ENCODE measurements at regions not wholly inside any gene's neighbourhood (a gene's known extent, or its start where the extent isn't known, plus 50 kb on each side); places are given as distances from the start of the nearest gene placed in this dataset.

- no peak for DNase-seq
Observed at GRCh38 chr7:25759286-25759685, 392.7 kb upstream of the NFE2L3 start.

GRCh38 chr7:25759748-25760147 is 392.2 kb upstream of the NFE2L3 start:
- no peak for DNase-seq

DNA sequence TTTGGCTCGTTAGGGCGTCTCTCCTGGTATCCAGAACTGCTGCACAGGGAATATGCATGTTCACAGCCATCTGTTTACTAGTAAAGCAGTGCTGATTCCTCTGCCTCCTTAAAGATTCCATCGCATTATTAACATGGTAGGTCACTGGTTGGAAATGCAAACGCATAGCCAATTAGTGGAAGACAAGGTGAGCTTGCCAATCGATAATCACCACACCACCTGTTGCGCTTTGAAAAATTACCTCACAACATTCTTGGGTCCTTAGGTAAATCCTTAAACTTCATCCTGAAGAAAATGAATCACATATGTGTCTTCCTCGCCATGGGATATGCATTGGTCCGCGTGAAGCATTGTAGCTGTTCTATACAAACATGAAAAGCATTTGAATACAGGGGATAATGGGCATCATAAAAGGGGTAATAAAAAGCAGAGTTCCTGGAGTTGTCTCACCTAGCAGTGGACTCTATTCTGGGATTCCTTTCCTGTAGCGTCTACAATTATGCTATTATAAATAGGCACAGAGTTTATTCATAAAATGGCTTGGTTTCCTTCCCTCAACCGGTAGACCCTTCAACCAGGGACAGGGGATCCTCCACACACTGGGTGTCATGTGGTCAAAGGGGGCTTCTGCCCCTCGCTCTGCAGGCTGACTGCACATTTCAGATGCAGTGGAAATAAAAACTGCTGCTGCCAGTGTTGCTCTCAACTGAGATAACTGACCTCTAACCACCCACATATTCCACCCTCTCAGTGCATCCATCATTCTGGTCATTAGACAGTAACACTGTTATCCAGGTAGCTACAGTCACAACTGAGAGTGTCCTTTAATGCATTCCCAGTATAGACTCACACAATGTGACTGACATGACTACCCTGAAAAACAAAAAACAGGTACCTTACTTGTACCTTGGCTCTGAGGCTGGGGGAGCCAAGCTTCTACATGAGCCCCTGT is 389.2 kb upstream of the NFE2L3 start:
- no peak for DNase-seq

DNA sequence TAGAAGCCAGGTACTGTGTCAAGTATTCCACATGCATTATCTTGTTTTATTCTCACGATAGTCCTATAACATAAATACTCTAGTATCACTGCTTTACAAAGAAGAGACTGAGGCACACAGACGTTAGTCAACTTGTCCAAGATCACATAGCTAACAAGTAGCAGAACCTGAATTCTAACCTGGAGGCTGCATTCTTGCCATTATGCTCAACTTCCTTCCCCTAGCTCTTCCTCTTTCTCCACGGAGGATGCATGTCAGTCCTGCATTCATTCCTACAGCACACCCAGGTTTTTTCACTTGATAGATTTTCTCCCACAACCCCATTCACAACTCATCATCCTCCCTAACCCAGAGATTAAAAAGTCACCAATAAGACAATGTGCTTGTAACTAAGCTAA is 388.5 kb upstream of the NFE2L3 start:
- no peak for DNase-seq

- DNase-seq = no peak
Observed at GRCh38 chr7:25765110-25765655, 386.8 kb upstream of the NFE2L3 start.

DNA sequence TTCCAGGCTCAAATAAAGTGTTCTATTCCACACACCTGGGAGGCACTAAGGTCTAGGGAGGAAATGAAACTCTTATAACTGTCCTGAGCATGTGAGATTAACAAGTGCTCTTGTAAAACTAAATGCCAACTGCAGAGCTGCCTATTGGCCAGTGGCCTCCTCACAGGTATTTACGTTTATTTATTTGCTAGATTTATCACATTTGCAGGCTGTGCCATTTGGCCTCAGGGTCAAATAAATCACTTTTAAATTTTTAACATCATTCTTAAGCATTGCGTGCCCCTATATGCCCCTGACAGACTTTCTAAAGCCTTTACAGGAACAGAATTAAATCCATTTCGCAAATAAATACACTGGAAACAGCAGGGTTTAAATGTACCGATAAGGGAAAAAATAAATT is 381.8 kb upstream of the NFE2L3 start:
- no peak for DNase-seq

- DNase-seq = no peak
Observed at GRCh38 chr7:25770670-25771069, 381.3 kb upstream of the NFE2L3 start.

GRCh38 chr7:25771491-25771890 is 380.5 kb upstream of the NFE2L3 start:
- no peak for DNase-seq

- no peak for DNase-seq
Observed at GRCh38 chr7:25772802-25773201, 379.2 kb upstream of the NFE2L3 start.

DNA sequence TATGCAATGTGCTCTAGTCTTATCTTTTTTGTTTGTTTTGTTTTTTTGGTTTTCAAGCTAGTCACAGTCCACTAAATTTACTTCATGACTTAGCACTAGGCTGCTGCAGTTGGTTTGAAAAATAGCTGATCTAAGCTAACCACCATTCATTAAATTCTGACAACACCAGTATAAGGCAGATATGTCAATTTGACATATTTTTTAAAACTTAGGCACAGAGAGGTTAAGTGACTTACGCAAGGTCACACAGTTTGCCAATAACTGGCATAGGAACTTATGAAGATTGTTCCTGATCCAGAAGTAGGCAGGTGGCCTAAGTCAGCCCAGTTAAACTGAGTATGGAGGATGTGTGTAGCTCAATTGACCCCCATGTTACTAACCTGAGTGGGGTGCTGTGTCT is 377.3 kb upstream of the NFE2L3 start:
- DNase-seq = no peak

- DNase-seq = no peak
Observed at GRCh38 chr7:25775570-25775969, 376.4 kb upstream of the NFE2L3 start.

GRCh38 chr7:25775999-25776743 is 375.8 kb upstream of the NFE2L3 start:
- no peak for DNase-seq

GRCh38 chr7:25776744-25777123 is 375.3 kb upstream of the NFE2L3 start:
- DNase-seq = no peak

- DNase-seq = peak; percentile 93
Observed at GRCh38 chr7:25777969-25778708, 373.9 kb upstream of the NFE2L3 start.

GRCh38 chr7:25779002-25779546 is 372.9 kb upstream of the NFE2L3 start:
- no peak for DNase-seq

- no peak for DNase-seq
Observed at GRCh38 chr7:25780904-25781303, 371.1 kb upstream of the NFE2L3 start.

- no peak for DNase-seq
Observed at GRCh38 chr7:25781704-25782103, 370.3 kb upstream of the NFE2L3 start.

GRCh38 chr7:25786936-25787335 is 365.1 kb upstream of the NFE2L3 start:
- no peak for DNase-seq

DNA sequence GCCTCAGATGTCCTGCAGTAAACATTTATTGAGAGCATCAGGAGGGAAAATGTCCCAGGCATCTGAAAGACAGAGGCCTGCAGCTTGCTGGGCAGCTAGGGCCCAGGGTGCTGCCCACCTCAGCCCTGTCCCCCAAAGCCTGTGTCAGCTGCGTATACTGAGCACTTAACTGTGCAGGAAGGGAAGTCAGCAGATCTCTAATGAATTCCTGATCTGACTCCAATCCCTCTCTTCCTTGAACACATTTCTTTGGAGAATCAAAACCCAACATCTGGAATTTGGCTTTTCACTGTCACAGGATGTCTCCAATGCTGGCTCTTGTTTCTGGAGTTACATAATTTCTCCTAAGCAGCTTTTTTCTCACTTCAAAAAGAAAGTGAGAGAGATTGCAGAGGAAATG is 364.7 kb upstream of the NFE2L3 start:
- DNase-seq = no peak

- no peak for DNase-seq
Observed at GRCh38 chr7:25788371-25788770, 363.6 kb upstream of the NFE2L3 start.

DNA sequence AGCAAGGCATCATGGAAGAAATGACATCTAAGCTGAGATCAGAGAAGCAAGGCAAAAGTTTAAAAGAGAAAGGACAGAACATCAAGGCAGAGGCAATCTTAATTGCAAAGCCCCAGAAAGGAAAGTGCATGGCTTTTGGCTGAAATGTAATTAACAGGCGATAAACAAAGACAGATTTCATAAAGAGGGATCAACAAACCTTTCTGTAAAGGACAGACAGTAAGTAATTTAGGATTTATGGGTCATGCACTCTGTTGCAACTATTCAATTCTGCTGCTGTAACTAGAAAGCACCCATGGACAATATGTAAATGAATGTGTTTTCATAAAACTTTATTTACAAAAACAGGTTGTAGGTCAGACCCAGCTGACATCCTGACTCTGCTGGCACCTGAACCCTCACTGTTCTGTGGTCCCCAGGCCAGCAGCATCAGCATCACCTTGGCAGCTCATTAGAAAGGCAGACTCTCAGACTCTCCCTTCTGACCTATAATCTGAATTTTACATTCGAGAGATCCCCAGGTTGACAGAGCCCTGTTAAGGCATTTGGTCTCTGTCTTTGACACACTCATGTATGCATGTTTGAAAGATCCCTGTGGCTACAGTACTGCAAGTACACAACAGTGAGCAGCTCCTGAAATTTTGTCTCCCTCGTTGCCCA is 362.9 kb upstream of the NFE2L3 start:
- DNase-seq = no peak

All from NCI-H2107 (cell line).